Loucy (cell line): ENCODE measurements at regions not wholly inside any gene's neighbourhood (a gene's known extent, or its start where the extent isn't known, plus 50 kb on each side); places are given as distances from the start of the nearest gene placed in this dataset.

Experiments used
- H2AFZ ChIP-seq: fragments of 200-600 bp; sonication (generic); 2 replicates; pipeline ENCODE4 v1.6.0; 2016; ENCODE audit warnings: antibody characterized with exemption, mild to moderate bottlenecking, low read length, moderate library complexity
- H3F3A ChIP-seq: fragments of 200-600 bp; 2 replicates; pipeline ENCODE4 v1.6.0; 2016; ENCODE audit warnings: antibody characterized with exemption, low read depth, mild to moderate bottlenecking
- H3K27me3 ChIP-seq: fragments of 200-600 bp; sonication (generic); 2 replicates; pipeline ENCODE4 v1.6.1; 2014; ENCODE audit warnings: low read length, mild to moderate bottlenecking; ENCODE audit not compliant: insufficient read depth, poor library complexity, severe bottlenecking
- H3K36me3 ChIP-seq: fragments of 200-600 bp; sonication (generic); 2 replicates; pipeline ENCODE4 v1.6.1; 2016; ENCODE audit warnings: low read length; ENCODE audit not compliant: insufficient read depth
- H3K4me1 ChIP-seq: fragments of 200-600 bp; sonication (generic); 2 replicates; pipeline ENCODE4 v1.5.1; 2014; ENCODE audit warnings: low read length, mild to moderate bottlenecking; ENCODE audit not compliant: insufficient read depth, poor library complexity, severe bottlenecking
- H3K4me2 ChIP-seq: fragments of 200-600 bp; sonication (generic); 2 replicates; pipeline ENCODE4 v1.6.0; 2014; ENCODE audit warnings: antibody characterized with exemption, low read length, low read depth, mild to moderate bottlenecking; ENCODE audit not compliant: poor library complexity, severe bottlenecking
- H3K4me3 ChIP-seq: fragments of 200-600 bp; sonication (generic); 2 replicates; pipeline ENCODE4 v1.5.1; 2014; ENCODE audit warnings: low read length, mild to moderate bottlenecking, mixed read lengths; ENCODE audit not compliant: poor library complexity, severe bottlenecking
- H3K79me2 ChIP-seq: fragments of 200-600 bp; sonication (generic); 2 replicates; pipeline ENCODE4 v1.6.1; 2014; ENCODE audit warnings: low read length; ENCODE audit not compliant: insufficient read depth
- H3K9ac ChIP-seq: fragments of 200-600 bp; sonication (generic); 2 replicates; pipeline ENCODE4 v1.6.0; 2014; ENCODE audit warnings: mild to moderate bottlenecking, low read depth, low read length, moderate library complexity; ENCODE audit not compliant: poor library complexity, severe bottlenecking
- H3K9me2 ChIP-seq: fragments of 200-600 bp; sonication (generic); replicated peaks from 2 replicates; pipeline ENCODE4 v1.6.1; 2016; ENCODE audit warnings: low read depth, low read length, mixed read lengths
- H3K9me3 ChIP-seq: fragments of 200-600 bp; sonication (generic); 2 replicates; pipeline ENCODE4 v1.6.1; 2014; ENCODE audit warnings: mild to moderate bottlenecking, antibody characterized with exemption, low read length, low read depth; ENCODE audit not compliant: insufficient read depth
- H4K20me1 ChIP-seq: fragments of 200-600 bp; sonication (generic); 2 replicates; pipeline ENCODE4 v1.6.0; 2014; ENCODE audit warnings: antibody characterized with exemption, low read length, mild to moderate bottlenecking; ENCODE audit not compliant: insufficient read depth, poor library complexity, severe bottlenecking
- CTCF ChIP-seq: fragments of 200-600 bp; sonication (generic); conservative IDR thresholded peaks from 2 replicates; pipeline ENCODE4 v1.5.1; 2014; ENCODE audit warnings: mild to moderate bottlenecking, antibody characterized with exemption, low read length
- EZH2phosphoT487 ChIP-seq: fragments of 200-600 bp; IDR thresholded peaks from 2 replicates; pipeline ENCODE4 v1.6.1; 2018; ENCODE audit warnings: antibody characterized with exemption, mild to moderate bottlenecking, moderate library complexity, borderline replicate concordance

- Histone ChIP-seq H3K79me2 (no peaks in the 10 kb centered on the region), H4K20me1 (no peaks in the 10 kb centered on the region), H3K27me3 (no peaks in the 10 kb centered on the region), H3K9me2 (no peaks in the 10 kb centered on the region), H3K9me3 (no peaks in the 10 kb centered on the region), H3F3A (no peaks in the 10 kb centered on the region), H3K4me3 (no peak overlapping the region), H3K4me2 (no peak overlapping the region), H3K36me3 (no peaks in the 10 kb centered on the region), H2AFZ (no peak overlapping the region), H3K9ac (no peak overlapping the region), H3K4me1 (no peaks in the 10 kb centered on the region)
- TF ChIP-seq EZH2phosphoT487, result no peak
- TF ChIP-seq CTCF, result no peak
These were observed 146.4 kb upstream of the TNP1 start for GRCh38 chr2:217006217-217006616.

- no peaks in the 10 kb centered on the region for H3K9me3 ChIP-seq
- H3K4me2 ChIP-seq, result no peak overlapping the region
- TF ChIP-seq CTCF (no peak), EZH2phosphoT487 (no peak)
- H3F3A ChIP-seq, result no peaks in the 10 kb centered on the region
- H3K4me1 ChIP-seq, result no peaks in the 10 kb centered on the region
- H3K9ac ChIP-seq, result no peak overlapping the region
- no peaks in the 10 kb centered on the region for H3K36me3 ChIP-seq
- no peaks in the 10 kb centered on the region for H3K9me2 ChIP-seq
- H2AFZ ChIP-seq, result no peak overlapping the region
- H3K79me2 ChIP-seq, result no peaks in the 10 kb centered on the region
- H3K4me3 ChIP-seq, result no peak overlapping the region
- no peaks in the 10 kb centered on the region for H3K27me3 ChIP-seq
- no peaks in the 10 kb centered on the region for H4K20me1 ChIP-seq
These were observed 144.8 kb upstream of the TNP1 start for GRCh38 chr2:217004656-217005055.

- Histone ChIP-seq H4K20me1 (no peaks in the 10 kb centered on the region), H3K4me3 (no peak overlapping the region), H2AFZ (no peak overlapping the region), H3K79me2 (no peaks in the 10 kb centered on the region), H3F3A (no peaks in the 10 kb centered on the region), H3K27me3 (no peaks in the 10 kb centered on the region), H3K4me1 (no peaks in the 10 kb centered on the region), H3K36me3 (no peaks in the 10 kb centered on the region), H3K9me2 (no peaks in the 10 kb centered on the region), H3K9ac (no peak overlapping the region), H3K9me3 (no peaks in the 10 kb centered on the region), H3K4me2 (no peak overlapping the region)
- TF ChIP-seq EZH2phosphoT487 (no peak), CTCF (no peak)
These were observed 141.9 kb upstream of the TNP1 start for GRCh38 chr2:217001740-217002139.
